Upper lobe of left lung (tissue), 4 donors: ENCODE measurements at regions not wholly inside any gene's neighbourhood (a gene's known extent, or its start where the extent isn't known, plus 50 kb on each side); places are given as distances from the start of the nearest gene placed in this dataset.

Source experiments
- CTCF ChIP-seq, 6 experiments: fragments of 450-650 bp in 4 of 6; fragments of 200-600 bp in 2 of 6; sonication (generic) in 2 of 6; IDR thresholded peaks; one replicate each; pipeline ENCODE4 v1.5.1; 2016 to 2019; ENCODE audit warnings: antibody characterized with exemption in 6 of 6
- POLR2AphosphoS5 ChIP-seq, 2 donors: sonication (generic); formaldehyde crosslinking; IDR thresholded peaks; one replicate each; pipeline ENCODE4 v1.5.1; 2017; ENCODE audit warnings: antibody characterized with exemption in 2 of 2

GRCh38 chr15:49715701-49716100 lies 94.9 kb downstream of the DTWD1 start:
- TF ChIP-seq POLR2AphosphoS5 (IDR thresholded peaks at IDR 0.05) (no peak), CTCF (IDR thresholded peaks at IDR 0.05) (no peak)
